SIG-M5 (cell line): ENCODE measurements at regions not wholly inside any gene's neighbourhood (a gene's known extent, or its start where the extent isn't known, plus 50 kb on each side); places are given as distances from the start of the nearest gene placed in this dataset.

Source experiments
- DNase-seq: peaks from one replicate; lab custom pipeline; 2025; lab: John Stamatoyannopoulos, UW

GRCh38 chr10:88168171-88169036 lies 305.0 kb downstream of the PTEN start:
- no peak for DNase-seq

GRCh38 chr10:88169037-88169319 lies 305.6 kb downstream of the PTEN start:
- no peak for DNase-seq

DNA sequence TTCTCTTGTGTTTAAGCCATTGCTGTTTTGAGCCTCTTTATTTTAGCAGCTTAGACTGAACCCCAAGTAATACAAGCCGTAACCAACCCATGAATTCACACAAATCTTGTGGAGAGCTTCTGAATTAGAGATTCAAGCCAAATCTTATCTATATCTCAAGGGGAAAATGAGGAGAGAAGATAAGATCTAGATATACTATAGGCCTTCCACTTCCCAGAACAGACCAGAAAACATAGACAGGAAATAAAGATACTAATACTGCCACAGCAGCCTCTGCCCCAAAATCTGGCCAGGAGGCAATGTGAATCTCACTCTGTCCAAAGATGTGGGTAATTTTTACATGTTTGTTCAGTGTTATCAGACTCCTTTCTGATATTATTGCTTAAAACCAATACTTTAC lies 307.2 kb downstream of the PTEN start:
- no peak for DNase-seq

- DNase-seq: no peak
Measured at GRCh38 chr10:88172159-88172558, 308.7 kb downstream of the PTEN start.

DNA sequence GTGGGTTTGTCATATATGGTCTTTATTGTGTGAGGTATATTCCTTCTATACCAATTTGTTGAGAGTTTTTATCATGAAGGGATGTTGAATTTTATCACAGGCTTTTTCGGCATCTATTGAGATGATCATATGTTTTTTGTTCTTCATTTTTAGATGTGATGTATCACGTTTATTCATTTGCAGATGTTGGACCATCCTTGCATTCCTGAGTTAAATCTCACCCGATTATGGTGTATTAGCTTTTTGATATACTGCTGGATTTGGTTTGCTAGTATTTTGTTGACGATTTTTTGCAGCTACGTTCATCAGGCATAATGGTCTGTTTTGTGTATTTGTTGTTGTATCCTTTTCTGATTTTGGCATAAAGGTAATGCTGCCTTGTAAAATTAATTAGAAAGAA lies 311.0 kb downstream of the PTEN start:
- DNase-seq: no peak

DNA sequence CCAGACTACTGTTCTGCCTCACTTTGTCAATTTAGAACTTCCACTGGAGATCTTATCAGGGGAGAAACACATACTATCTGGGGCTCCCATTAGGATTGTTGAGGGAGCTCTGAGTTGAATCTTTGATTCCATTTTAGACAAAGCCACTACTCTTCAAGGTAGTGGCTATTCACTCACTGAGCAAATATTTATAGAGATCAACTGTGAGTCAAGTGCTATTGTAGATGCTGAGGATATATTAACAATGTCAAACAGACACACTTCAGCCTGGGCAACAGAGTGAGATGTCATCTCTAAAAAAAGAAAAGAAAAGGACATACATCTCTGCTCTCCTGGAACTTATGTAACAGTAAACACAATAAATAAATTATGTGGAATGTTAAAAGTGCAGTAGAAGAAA lies 315.3 kb downstream of the PTEN start:
- DNase-seq: no peak

- DNase-seq: no peak
Measured at GRCh38 chr10:88179831-88180230, 316.4 kb downstream of the PTEN start.

DNA sequence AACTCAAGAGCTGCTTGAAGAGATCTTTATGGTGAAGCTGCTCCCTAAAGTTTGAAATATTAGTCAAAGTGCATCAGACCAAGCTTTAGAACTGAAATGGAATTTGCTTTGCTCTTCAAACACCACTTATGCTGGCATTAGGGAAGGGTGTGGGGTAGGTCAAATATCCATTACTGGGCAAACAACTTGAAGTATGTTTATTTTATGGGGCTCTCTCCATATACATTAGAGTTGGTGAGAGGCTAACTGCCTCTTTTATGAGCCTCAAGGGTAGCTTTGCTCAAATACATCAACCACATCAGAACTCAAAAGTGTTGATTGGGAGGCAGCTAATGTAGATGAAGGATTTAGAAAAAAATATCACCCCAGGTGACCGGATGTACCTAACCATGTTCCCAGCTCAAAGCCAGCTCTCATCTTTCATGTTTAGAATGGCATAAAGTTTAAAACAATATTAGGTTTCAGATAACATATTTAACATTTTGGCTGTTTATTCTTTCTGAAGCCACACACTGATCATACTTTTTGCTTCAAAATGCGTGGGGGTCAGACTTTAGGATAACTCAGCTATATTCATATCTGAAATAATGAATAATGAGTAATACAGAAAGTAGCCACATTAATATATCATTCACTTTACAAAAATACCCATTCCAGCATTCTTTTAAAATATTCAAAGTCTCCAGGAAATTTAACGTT lies 318.6 kb downstream of the PTEN start:
- no peak for DNase-seq

GRCh38 chr10:88182601-88182930 lies 319.1 kb downstream of the PTEN start:
- no peak for DNase-seq

GRCh38 chr10:88184543-88185297 lies 321.3 kb downstream of the PTEN start:
- no peak for DNase-seq

GRCh38 chr10:88185830-88186229 lies 322.4 kb downstream of the PTEN start:
- DNase-seq: no peak

GRCh38 chr10:88186335-88186734 lies 322.9 kb downstream of the PTEN start:
- no peak for DNase-seq

DNA sequence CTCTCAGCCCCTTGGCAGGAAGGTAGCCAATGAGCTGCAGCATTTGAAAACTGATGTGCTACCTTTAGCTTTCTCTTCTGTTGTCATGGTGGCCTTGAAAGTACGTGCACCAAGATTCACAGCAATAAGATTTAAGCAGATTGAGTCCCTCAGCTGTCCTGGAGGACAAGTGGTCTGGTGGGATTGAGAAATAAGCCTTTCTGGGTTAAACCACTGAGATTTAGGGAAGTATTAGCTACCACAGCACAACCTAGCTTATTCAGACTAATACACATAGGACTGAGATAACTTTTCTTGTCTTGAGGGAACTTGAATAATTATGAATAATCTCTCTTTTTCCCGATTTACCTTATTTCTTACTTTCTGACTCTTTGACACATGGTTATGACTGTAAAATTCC lies 324.0 kb downstream of the PTEN start:
- DNase-seq: no peak

- no peak for DNase-seq
Measured at GRCh38 chr10:88190123-88190522, 326.7 kb downstream of the PTEN start.

DNA sequence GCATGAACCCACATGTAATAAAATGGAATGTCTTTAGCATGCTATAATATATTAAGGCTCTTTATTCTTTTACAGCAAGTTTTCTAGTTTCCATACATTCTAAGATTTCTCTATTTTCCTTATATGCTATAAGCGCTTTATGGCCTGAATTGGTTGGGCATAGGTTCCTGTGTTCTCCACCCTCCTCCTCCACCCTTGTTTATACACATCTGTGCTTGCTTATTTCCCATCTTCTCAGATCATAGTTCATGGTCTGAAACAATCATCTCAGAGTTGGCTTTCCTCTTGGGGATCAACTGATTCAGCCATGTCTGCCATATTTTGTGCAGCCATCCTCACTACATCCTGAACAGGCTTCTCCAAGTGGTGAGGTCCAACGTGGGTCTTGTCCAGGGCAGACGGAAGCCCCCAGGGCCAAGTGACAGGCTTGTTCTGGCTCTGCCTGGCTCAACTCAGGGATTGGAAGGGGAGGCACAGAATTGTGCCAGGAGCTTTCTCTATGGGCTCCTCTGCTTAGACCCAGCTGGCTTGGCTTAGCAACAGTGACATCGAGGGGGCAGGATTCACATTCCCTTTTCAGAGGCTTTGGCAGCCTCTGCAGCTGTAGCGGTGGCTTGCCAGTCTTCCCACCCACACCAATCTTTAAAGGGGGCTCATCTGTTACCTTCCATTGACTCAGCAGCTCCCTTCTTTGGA lies 327.3 kb downstream of the PTEN start:
- DNase-seq: no peak

DNA sequence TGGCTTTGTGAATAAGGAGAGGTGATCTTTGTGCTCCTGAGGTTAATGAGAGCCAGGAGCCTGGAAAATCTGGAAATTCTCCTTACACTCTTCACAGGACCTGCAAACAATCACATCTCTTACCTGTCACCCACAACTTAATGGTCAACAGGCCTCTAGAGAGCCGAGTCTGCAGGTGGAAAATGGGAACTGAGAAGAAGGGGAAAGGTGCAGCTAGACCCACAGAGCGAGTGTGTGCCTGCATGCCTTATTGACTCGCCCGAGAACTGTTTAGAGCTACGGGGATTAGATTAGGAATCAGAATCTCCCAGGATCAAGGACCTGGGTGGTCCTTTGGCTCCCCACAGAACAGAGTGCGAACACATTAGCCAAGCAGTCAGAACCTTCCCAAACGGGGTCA lies 329.6 kb downstream of the PTEN start:
- no peak for DNase-seq

DNA sequence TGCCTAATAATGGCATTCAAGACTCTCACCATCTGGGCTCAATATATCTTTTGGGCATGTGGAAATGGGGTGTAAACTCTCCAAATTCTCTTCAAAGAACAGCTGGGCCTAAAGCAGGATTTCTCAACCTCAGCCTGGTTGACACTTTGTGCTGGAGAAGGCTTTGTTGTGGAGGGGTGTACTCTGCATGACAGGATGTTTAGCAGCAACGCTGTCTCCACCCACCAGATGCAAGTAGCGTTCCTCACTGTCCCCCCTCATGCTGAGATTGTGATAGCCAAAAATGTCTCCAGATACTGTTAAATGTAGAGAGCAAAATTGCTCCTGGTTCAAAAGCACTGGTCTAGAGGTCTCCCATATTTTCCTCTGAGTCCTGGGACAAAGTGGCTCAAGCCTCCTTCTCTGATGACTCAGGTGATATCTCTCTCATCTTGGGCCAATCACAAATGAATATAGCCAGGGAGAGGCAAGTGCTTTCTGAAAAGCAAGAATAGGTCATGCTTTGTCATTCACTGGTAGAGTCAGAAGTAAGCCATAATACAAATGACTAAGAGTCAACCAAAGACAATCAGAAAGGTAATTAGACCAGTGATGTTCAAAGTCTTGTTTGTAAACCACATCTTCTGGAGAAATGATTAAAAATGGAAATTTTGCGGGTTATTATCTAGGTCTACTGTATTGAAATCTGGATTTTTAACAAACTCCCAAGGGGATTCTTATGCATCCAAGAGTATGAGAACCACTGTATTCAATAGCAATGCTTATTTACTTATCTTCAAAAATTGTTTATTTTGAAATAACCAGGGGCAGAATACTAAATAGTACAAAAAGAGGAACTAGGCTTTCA lies 330.8 kb downstream of the PTEN start:
- no peak for DNase-seq

DNA sequence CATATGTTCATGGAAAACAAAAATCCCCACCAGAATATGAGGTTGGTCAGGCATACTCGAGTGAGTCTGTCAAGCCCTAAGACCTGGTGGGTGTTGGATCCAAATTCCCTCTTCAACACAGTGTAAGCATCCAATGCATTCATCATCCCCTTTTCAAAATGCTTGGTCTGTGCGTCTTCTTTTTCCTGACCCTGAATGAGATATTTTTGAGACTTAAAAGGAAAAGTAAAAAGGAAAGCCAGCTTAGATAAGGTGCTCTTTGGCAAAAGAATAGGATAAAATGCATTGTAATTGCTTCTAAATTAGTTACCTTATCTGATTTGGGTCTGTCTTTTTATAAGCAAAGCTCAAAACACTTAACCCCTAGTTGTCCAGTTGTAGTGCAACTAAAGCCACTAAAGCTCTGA lies 331.5 kb downstream of the PTEN start:
- no peak for DNase-seq

GRCh38 chr10:88195841-88196240 lies 332.4 kb downstream of the PTEN start:
- no peak for DNase-seq

DNA sequence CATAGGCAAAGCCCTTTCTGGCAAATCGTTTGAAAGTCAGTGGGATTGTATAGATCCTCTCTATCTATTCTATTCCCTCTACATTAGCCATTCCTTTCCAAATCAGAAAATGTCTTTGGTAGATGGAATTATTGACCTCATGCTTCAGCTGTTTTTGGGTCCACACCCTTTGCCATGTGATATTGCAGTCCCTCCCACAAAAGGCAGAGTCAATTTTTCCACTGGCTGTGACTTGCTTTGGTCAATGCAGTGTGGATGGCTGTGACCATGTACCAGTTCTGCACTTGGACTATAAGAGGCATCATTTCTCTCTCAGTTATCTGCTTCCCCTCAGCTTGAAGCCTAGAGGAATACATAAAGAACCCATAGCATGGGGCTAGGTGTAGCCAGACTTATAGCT lies 332.9 kb downstream of the PTEN start:
- no peak for DNase-seq

DNA sequence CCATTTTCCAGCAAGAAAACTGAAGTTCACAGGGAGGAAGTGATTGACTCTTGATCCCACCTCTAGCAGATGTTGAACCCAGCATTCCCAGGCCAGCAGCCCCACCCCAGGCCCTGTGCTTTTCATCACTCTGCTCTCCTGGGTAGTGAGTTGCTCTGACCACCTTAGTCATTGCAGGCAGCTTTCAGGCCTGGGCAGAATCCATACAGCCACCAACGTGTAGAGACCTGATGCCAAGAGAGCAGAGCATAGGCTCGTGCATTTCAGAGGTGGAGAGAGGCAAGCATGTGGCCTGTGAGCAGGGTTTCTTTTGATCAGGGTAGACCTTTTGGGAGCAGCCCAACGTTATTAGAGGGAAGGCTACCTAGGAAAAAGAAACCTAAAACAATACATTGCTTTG lies 334.6 kb downstream of the PTEN start:
- no peak for DNase-seq
